ENCODE measurements at regions not wholly inside any gene's neighbourhood (a gene's known extent, or its start where the extent isn't known, plus 50 kb on each side); places are given as distances from the start of the nearest gene placed in this dataset.

DNA sequence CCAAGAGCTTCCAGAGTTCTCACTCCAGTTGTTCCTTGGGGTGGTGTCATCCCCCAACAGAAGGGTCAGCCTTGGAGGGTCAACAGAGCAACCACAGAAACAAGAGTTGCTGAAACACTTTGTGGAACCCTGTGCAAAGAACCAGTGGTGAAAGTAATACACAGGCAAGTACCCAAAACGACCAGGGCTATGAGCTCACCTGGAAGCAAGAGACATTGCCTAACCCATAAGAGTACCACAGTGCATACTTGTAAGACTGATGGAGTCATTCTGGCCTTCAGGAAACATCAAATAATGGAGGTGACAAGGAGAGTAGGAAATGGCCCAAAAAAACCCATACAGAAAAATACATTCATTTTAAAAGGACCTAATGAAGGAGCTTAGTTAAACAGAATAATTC is 184.3 kb upstream of the TSC22D1 start:
- TF ChIP-seq, protein P1, sequence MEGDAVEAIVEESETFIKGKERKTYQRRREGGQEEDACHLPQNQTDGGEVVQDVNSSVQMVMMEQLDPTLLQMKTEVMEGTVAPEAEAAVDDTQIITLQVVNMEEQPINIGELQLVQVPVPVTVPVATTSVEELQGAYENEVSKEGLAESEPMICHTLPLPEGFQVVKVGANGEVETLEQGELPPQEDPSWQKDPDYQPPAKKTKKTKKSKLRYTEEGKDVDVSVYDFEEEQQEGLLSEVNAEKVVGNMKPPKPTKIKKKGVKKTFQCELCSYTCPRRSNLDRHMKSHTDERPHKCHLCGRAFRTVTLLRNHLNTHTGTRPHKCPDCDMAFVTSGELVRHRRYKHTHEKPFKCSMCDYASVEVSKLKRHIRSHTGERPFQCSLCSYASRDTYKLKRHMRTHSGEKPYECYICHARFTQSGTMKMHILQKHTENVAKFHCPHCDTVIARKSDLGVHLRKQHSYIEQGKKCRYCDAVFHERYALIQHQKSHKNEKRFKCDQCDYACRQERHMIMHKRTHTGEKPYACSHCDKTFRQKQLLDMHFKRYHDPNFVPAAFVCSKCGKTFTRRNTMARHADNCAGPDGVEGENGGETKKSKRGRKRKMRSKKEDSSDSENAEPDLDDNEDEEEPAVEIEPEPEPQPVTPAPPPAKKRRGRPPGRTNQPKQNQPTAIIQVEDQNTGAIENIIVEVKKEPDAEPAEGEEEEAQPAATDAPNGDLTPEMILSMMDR (IDR thresholded peaks at IDR 0.05; ENCODE audit: borderline replicate concordance, extremely low read depth, low read length, poor library complexity, severe bottlenecking), result no peak
- no peak for TF ChIP-seq EZH2 (IDR thresholded peaks at IDR 0.05; ENCODE audit: borderline replicate concordance, low read depth, low read length, severe bottlenecking)
